ENCODE measurements at regions not wholly inside any gene's neighbourhood (a gene's known extent, or its start where the extent isn't known, plus 50 kb on each side); places are given as distances from the start of the nearest gene placed in this dataset.

DNA sequence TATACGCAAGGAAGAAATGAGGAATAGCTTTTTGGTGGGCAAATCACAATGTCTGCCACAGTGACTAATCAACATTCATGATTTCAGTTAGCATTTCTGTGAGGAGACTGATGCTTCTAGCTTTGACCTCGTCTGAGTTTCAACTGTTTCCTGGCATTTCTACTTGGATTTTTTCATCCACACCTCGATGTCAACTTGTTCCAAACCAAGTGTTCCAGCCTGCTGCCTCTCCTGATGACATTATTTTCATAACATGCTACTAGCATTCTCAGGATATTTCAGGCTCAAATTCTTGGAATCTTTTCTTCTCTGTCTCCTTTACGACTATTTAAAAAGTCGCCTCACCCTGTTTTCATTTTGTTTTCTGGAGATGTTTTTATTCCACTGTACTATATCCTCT, 90.3 kb upstream of the TEX13D start:
- H2AFZ ChIP-seq (ENCODE audit: low read depth), result no peak overlapping the region
- H3K27me3 ChIP-seq (ENCODE audit: insufficient read depth, low read depth), result 0 out of 2 replicates have a peak, but pooled peaks cover 2% of the 10 kb centered on the region
- H3K27ac ChIP-seq, result no peak overlapping the region
- no peak overlapping the region for H3K4me3 ChIP-seq (IDR thresholded peaks at IDR 0.05; ENCODE audit: insufficient read depth, low read depth, low read length)
- no peak overlapping the region for H3K4me2 ChIP-seq
- no peaks in the 10 kb centered on the region for H4K20me1 ChIP-seq (ENCODE audit: insufficient read depth)
- no peaks in the 10 kb centered on the region for H3K79me2 ChIP-seq (ENCODE audit: insufficient read depth, low read depth)
- no peaks in the 10 kb centered on the region for H3K36me3 ChIP-seq (ENCODE audit: insufficient read depth)
- no peak overlapping the region for H3K9ac ChIP-seq
- peaks cover 22% of the 10 kb centered on the region for H3K4me1 ChIP-seq (ENCODE audit: low read depth, poor library complexity, severe bottlenecking)
- TF ChIP-seq, protein P1, sequence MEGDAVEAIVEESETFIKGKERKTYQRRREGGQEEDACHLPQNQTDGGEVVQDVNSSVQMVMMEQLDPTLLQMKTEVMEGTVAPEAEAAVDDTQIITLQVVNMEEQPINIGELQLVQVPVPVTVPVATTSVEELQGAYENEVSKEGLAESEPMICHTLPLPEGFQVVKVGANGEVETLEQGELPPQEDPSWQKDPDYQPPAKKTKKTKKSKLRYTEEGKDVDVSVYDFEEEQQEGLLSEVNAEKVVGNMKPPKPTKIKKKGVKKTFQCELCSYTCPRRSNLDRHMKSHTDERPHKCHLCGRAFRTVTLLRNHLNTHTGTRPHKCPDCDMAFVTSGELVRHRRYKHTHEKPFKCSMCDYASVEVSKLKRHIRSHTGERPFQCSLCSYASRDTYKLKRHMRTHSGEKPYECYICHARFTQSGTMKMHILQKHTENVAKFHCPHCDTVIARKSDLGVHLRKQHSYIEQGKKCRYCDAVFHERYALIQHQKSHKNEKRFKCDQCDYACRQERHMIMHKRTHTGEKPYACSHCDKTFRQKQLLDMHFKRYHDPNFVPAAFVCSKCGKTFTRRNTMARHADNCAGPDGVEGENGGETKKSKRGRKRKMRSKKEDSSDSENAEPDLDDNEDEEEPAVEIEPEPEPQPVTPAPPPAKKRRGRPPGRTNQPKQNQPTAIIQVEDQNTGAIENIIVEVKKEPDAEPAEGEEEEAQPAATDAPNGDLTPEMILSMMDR (conservative IDR thresholded peaks at IDR 0.05; ENCODE audit: low read depth, low read length), result no peak

DNA sequence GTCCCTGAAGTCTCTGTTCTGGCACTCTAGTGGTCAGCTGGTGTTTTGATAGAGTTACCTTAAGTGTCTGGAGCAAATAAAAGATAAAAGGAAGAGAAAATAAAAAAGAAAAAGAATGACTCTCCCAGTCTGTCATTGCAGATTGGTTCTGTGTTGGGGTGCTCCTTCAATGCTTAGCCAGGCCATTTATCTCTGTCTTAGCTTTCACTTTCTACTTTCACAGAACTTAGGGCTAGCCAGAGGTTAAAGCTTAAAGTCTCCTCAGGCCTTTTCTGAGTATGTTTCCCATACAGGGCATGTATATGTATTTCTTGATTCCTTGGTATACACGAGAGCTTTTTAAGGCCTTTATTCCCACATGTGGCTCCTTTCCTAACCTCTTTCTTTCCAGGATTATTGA, 83.1 kb upstream of the TEX13D start:
- Histone ChIP-seq H3K4me1 (ENCODE audit: low read depth, poor library complexity, severe bottlenecking) (peaks cover 13% of the 10 kb centered on the region), H3K27ac (no peak overlapping the region), H3K4me3 (IDR thresholded peaks at IDR 0.05; ENCODE audit: insufficient read depth, low read depth, low read length) (no peak overlapping the region), H4K20me1 (ENCODE audit: insufficient read depth) (no peaks in the 10 kb centered on the region), H3K4me2 (no peak overlapping the region), H3K27me3 (ENCODE audit: insufficient read depth, low read depth) (no peaks in the 10 kb centered on the region), H3K9ac (no peak overlapping the region), H3K79me2 (ENCODE audit: insufficient read depth, low read depth) (no peaks in the 10 kb centered on the region), H3K36me3 (ENCODE audit: insufficient read depth) (no peaks in the 10 kb centered on the region), H2AFZ (ENCODE audit: low read depth) (no peak overlapping the region)
- TF ChIP-seq, protein P1 (conservative IDR thresholded peaks at IDR 0.05; ENCODE audit: low read depth, low read length), result no peak

DNA sequence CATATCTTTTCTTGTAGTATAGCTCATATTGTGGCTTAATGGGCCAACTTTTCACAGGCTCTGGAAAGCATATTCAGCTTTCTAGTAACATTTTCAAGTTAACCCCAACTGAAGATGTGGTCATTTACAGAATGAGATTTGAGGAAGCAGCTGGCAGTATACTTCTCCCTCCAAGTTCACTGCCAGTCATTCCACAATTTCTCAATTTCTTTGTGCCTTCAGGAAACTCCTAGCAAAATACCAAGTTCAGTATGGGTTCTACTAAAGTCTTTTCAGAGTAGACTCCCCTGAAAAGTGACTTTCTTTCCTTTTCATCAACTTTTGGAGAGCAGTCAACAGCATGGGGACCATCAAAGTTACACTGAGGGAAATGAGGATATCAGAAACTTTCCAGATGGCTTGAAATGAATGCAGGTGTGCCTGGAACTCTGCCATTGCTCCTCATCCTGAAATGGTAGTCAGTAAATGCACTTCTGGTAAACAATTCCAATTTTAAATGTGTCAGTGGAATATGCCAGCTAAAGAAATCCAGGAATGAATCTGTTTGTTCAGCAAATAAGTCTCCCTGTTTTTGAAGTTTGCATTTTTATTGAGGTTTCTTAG, 81.5 kb upstream of the TEX13D start:
- no peak overlapping the region; the same call in 1 of the 2 replicates for H3K4me2 ChIP-seq

DNA sequence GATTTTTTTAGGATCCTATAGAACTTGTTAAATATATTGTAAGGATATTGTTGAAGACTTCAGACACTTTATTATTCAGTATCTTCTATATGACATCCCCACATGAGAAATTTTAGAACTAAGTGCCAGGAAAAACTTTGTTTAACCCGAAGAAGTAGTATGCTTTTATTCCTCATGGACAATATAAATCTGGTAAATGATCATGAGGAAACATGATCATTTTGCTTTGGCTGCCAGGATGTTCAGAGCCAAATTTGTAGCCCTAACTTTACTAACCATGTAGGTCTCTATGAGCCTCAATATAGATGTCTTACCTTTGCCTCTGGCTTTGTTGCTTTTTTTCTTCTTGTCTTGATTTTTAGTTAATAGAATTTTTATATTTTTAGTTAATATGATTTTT, 77.8 kb upstream of the TEX13D start:
- TF ChIP-seq, protein P1 (conservative IDR thresholded peaks at IDR 0.05; ENCODE audit: low read depth, low read length), result no peak
- Histone ChIP-seq H3K27me3 (ENCODE audit: insufficient read depth, low read depth) (no peaks in the 10 kb centered on the region), H3K27ac (no peak overlapping the region), H4K20me1 (ENCODE audit: insufficient read depth) (no peaks in the 10 kb centered on the region), H3K4me3 (IDR thresholded peaks at IDR 0.05; ENCODE audit: insufficient read depth, low read depth, low read length) (no peak overlapping the region), H3K79me2 (ENCODE audit: insufficient read depth, low read depth) (no peaks in the 10 kb centered on the region), H2AFZ (ENCODE audit: low read depth) (no peak overlapping the region), H3K4me2 (no peak overlapping the region), H3K36me3 (ENCODE audit: insufficient read depth) (no peaks in the 10 kb centered on the region), H3K4me1 (ENCODE audit: low read depth, poor library complexity, severe bottlenecking) (peaks cover 13% of the 10 kb centered on the region), H3K9ac (no peak overlapping the region)

More for the DNA sequence above, 81.5 kb upstream of the TEX13D start:
- Histone ChIP-seq H3K4me3 (IDR thresholded peaks at IDR 0.05; ENCODE audit: insufficient read depth, low read depth, low read length) (no peak overlapping the region), H3K27ac (no peak overlapping the region), H3K9ac (no peak overlapping the region), H3K79me2 (ENCODE audit: insufficient read depth, low read depth) (no peaks in the 10 kb centered on the region), H4K20me1 (ENCODE audit: insufficient read depth) (no peaks in the 10 kb centered on the region), H3K36me3 (ENCODE audit: insufficient read depth) (no peaks in the 10 kb centered on the region), H3K27me3 (ENCODE audit: insufficient read depth, low read depth) (no peaks in the 10 kb centered on the region), H3K4me1 (ENCODE audit: low read depth, poor library complexity, severe bottlenecking) (peaks cover 13% of the 10 kb centered on the region), H2AFZ (ENCODE audit: low read depth) (no peak overlapping the region)
- TF ChIP-seq, protein P1 (conservative IDR thresholded peaks at IDR 0.05; ENCODE audit: low read depth, low read length), result no peak

Measured in KMS-11 (cell line).